Duodenal mucosa (tissue), 2 donors: ENCODE measurements at regions not wholly inside any gene's neighbourhood (a gene's known extent, or its start where the extent isn't known, plus 50 kb on each side); places are given as distances from the start of the nearest gene placed in this dataset.
"Not testable (repeated sequence)": the region's sequence is repeated elsewhere in the genome, so short reads cannot be mapped to it uniquely, and the experiment has no call there.

ENCODE experiments used
- H3K27ac ChIP-seq: one replicate; pipeline ENCODE4 v1.7.0; 2013; ENCODE audit warnings: low read depth, low read length
- H3K27me3 ChIP-seq, 2 donors: one replicate each; pipeline ENCODE4 v1.7.0; 2013; ENCODE audit warnings: low read length in 2 of 2, control low read depth in 1 of 2; ENCODE audit not compliant: insufficient read depth in 2 of 2, control insufficient read depth in 1 of 2
- H3K36me3 ChIP-seq, 2 donors: one replicate each; pipeline ENCODE4 v1.7.0; 2013; ENCODE audit warnings: low read length in 2 of 2, control low read depth in 1 of 2; ENCODE audit not compliant: insufficient read depth in 2 of 2, control insufficient read depth in 1 of 2
- H3K4me1 ChIP-seq, 2 donors: one replicate each; pipeline ENCODE4 v1.7.0; 2013; ENCODE audit warnings: low read length in 2 of 2, control low read depth in 1 of 2; ENCODE audit not compliant: insufficient read depth in 2 of 2, control insufficient read depth in 1 of 2
- H3K4me3 ChIP-seq, 2 donors: one replicate each; pipeline ENCODE4 v1.7.0; 2013; ENCODE audit warnings: low read length in 2 of 2, low read depth in 1 of 2
- H3K9ac ChIP-seq, 2 donors: one replicate each; pipeline ENCODE4 v1.7.0; 2013; ENCODE audit warnings: low read length in 2 of 2, low read depth in 1 of 2
- H3K9me3 ChIP-seq, 2 donors: one replicate each; pipeline ENCODE4 v1.7.0; 2013; ENCODE audit warnings: low read length in 2 of 2, control low read depth in 1 of 2; ENCODE audit not compliant: control insufficient read depth in 1 of 2

- H3K36me3 ChIP-seq = no peaks in the 10 kb centered on the region
- no peak overlapping the region for H3K4me3 ChIP-seq
- peaks cover 0 to 8% of the 10 kb centered on the region in 2 donors for H3K9me3 ChIP-seq
- H3K9ac ChIP-seq = no peak overlapping the region
- no peak overlapping the region for H3K27ac ChIP-seq
- no peaks in the 10 kb centered on the region for H3K27me3 ChIP-seq
- H3K4me1 ChIP-seq = no peaks in the 10 kb centered on the region
These were observed 1693.9 kb downstream of the SI start for GRCh38 chr3:163384383-163384782.

- no peaks in the 10 kb centered on the region for H3K4me1 ChIP-seq
- peaks cover 0 to 4% of the 10 kb centered on the region in 2 donors for H3K9me3 ChIP-seq
- no peaks in the 10 kb centered on the region for H3K27me3 ChIP-seq
- no peak overlapping the region for H3K27ac ChIP-seq
- H3K9ac ChIP-seq = no peak overlapping the region
- H3K36me3 ChIP-seq = no peaks in the 10 kb centered on the region
- no peak overlapping the region for H3K4me3 ChIP-seq
These were observed 1696.1 kb downstream of the SI start for GRCh38 chr3:163382183-163382582.

GRCh38 chr3:163368168-163368567 lies 1710.1 kb downstream of the SI start:
- Histone ChIP-seq H3K4me1 (no peaks in the 10 kb centered on the region), H3K27ac (no peak overlapping the region), H3K9ac (no peak overlapping the region), H3K27me3 (no peaks in the 10 kb centered on the region), H3K36me3 (no peaks in the 10 kb centered on the region), H3K4me3 (no peak overlapping the region), H3K9me3 (peaks cover 0 to 4% of the 10 kb centered on the region in 2 donors)

GRCh38 chr3:163364717-163365116 lies 1713.6 kb downstream of the SI start:
- Histone ChIP-seq H3K9me3 (peaks cover 0 to 3% of the 10 kb centered on the region in 2 donors), H3K36me3 (no peaks in the 10 kb centered on the region), H3K4me3 (no peak overlapping the region), H3K9ac (no peak overlapping the region), H3K27me3 (no peaks in the 10 kb centered on the region), H3K4me1 (no peaks in the 10 kb centered on the region), H3K27ac (no peak overlapping the region)

- no peaks in the 10 kb centered on the region for H3K4me1 ChIP-seq
- H3K27me3 ChIP-seq = no peaks in the 10 kb centered on the region
- H3K9ac ChIP-seq = no peak overlapping the region
- peaks cover 0 to 3% of the 10 kb centered on the region in 2 donors for H3K9me3 ChIP-seq
- H3K4me3 ChIP-seq = no peak overlapping the region
- H3K27ac ChIP-seq = no peak overlapping the region
- H3K36me3 ChIP-seq = no peaks in the 10 kb centered on the region
These were observed 1716.1 kb downstream of the SI start for GRCh38 chr3:163362151-163362550.

- not testable (repeated sequence) for H3K27me3 ChIP-seq, H3K9me3 ChIP-seq, H3K4me3 ChIP-seq, H3K36me3 ChIP-seq, H3K9ac ChIP-seq, H3K27ac ChIP-seq, H3K4me1 ChIP-seq
These were observed 1716.9 kb downstream of the SI start for GRCh38 chr3:163361357-163361878.

GRCh38 chr3:163347944-163348343 lies 1730.4 kb downstream of the SI start:
- Histone ChIP-seq H3K36me3 (no peaks in the 10 kb centered on the region), H3K9ac (no peak overlapping the region), H3K4me1 (no peaks in the 10 kb centered on the region), H3K4me3 (no peak overlapping the region), H3K27ac (no peak overlapping the region), H3K27me3 (no peaks in the 10 kb centered on the region), H3K9me3 (peaks cover 0 to 2% of the 10 kb centered on the region in 2 donors)

GRCh38 chr3:163335429-163335828 lies 1742.9 kb downstream of the SI start:
- H3K27me3 ChIP-seq = no peaks in the 10 kb centered on the region
- H3K9me3 ChIP-seq = peaks cover 2 to 9% of the 10 kb centered on the region in 2 donors
- H3K4me1 ChIP-seq = no peaks in the 10 kb centered on the region
- H3K4me3 ChIP-seq = no peak overlapping the region
- no peak overlapping the region for H3K27ac ChIP-seq
- H3K9ac ChIP-seq = no peak overlapping the region
- no peaks in the 10 kb centered on the region for H3K36me3 ChIP-seq

- Histone ChIP-seq H3K4me1 (no peaks in the 10 kb centered on the region), H3K36me3 (no peaks in the 10 kb centered on the region), H3K27me3 (no peaks in the 10 kb centered on the region), H3K9me3 (peaks cover 12 to 14% of the 10 kb centered on the region in 2 donors), H3K9ac (no peak overlapping the region), H3K27ac (no peak overlapping the region), H3K4me3 (no peak overlapping the region)
These were observed 1749.6 kb downstream of the SI start for GRCh38 chr3:163328680-163329079.

GRCh38 chr3:163327086-163327485 lies 1751.2 kb downstream of the SI start:
- no peak overlapping the region for H3K27ac ChIP-seq
- H3K9me3 ChIP-seq = peaks cover 13 to 14% of the 10 kb centered on the region in 2 donors
- H3K4me1 ChIP-seq = no peaks in the 10 kb centered on the region
- H3K9ac ChIP-seq = no peak overlapping the region
- H3K4me3 ChIP-seq = no peak overlapping the region
- H3K27me3 ChIP-seq = no peaks in the 10 kb centered on the region
- no peaks in the 10 kb centered on the region for H3K36me3 ChIP-seq

- no peak overlapping the region for H3K9ac ChIP-seq
- H3K36me3 ChIP-seq = no peaks in the 10 kb centered on the region
- no peak overlapping the region for H3K27ac ChIP-seq
- H3K9me3 ChIP-seq = no peaks in the 10 kb centered on the region
- no peak overlapping the region for H3K4me3 ChIP-seq
- no peaks in the 10 kb centered on the region for H3K27me3 ChIP-seq
- H3K4me1 ChIP-seq = no peaks in the 10 kb centered on the region
These were observed 1762.5 kb downstream of the SI start for GRCh38 chr3:163315786-163316185.
